ENCODE measurements at regions not wholly inside any gene's neighbourhood (a gene's known extent, or its start where the extent isn't known, plus 50 kb on each side); places are given as distances from the start of the nearest gene placed in this dataset.

GRCh38 chr2:196399096-196399495 lies 227.7 kb upstream of the STK17B start:
- peak overlapping the region in 1 of 4 donors; percentile 55 for H3K27ac ChIP-seq
- H3K4me1 ChIP-seq: peaks cover 3 to 11% of the 10 kb centered on the region in 2 donors
- intact Hi-C loops (cut with DNase I; ENCODE audit: low total_unique reads) (no loop called here), in situ Hi-C loops (cut with MboI; ENCODE audit: low sequenced_read_pairs in 4 of 4) (no loop called here)
- H3K27me3 ChIP-seq: no peaks in the 10 kb centered on the region
- no peak overlapping the region for H3K4me3 ChIP-seq
- DNase-seq (no peak), ATAC-seq (no peak)
- H3K9me3 ChIP-seq: no peaks in the 10 kb centered on the region
- no peaks in the 10 kb centered on the region for H3K36me3 ChIP-seq
- TF ChIP-seq CTCF (IDR thresholded peaks at IDR 0.05 in 4 of 5, conservative IDR thresholded peaks at IDR 0.05 in 1 of 5) (no peak), POLR2A (IDR thresholded peaks at IDR 0.05) (no peak)

GRCh38 chr2:196399722-196400691 lies 228.6 kb upstream of the STK17B start:
- no peak for TF ChIP-seq CTCF (IDR thresholded peaks at IDR 0.05 in 4 of 5, conservative IDR thresholded peaks at IDR 0.05 in 1 of 5)
- no peak for TF ChIP-seq POLR2A (IDR thresholded peaks at IDR 0.05)
- Histone ChIP-seq H3K4me1 (peaks cover 3 to 11% of the 10 kb centered on the region in 2 donors), H3K27ac (peak overlapping the region in 1 of 4 donors; percentile 55), H3K36me3 (no peaks in the 10 kb centered on the region), H3K9me3 (no peaks in the 10 kb centered on the region), H3K27me3 (no peaks in the 10 kb centered on the region), H3K4me3 (no peak overlapping the region)
- in situ Hi-C loops (cut with MboI; ENCODE audit: low sequenced_read_pairs in 4 of 4): no loop called here
- DNase-seq (no peak), ATAC-seq (peak in 1 of 2 donors; percentile 36)
- intact Hi-C loops (cut with DNase I; ENCODE audit: low total_unique reads): no loop called here

DNA sequence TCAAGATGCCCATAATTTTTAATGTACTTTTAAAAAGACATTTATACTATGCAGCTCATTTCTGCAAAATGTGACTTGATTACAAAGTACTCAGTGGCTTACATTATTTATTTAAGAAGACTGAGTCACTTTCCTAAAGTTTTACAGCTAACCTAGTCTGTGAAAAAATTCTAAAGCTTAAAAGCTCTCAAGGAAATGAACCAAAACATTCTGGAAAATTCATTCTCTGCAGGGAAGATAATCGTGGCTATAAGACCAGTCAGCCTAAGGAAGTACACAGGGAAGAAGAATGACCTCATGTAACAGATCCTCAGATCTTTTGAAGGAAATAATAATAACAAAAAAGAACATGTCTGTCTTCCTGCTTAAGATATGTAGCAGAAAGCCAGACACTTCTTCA lies 232.1 kb upstream of the STK17B start:
- Histone ChIP-seq H3K36me3 (no peaks in the 10 kb centered on the region), H3K4me1 (peaks cover 3 to 11% of the 10 kb centered on the region in 2 donors), H3K27me3 (no peaks in the 10 kb centered on the region), H3K9me3 (no peaks in the 10 kb centered on the region), H3K4me3 (no peak overlapping the region), H3K27ac (no peak overlapping the region)
- no peak for TF ChIP-seq POLR2A (IDR thresholded peaks at IDR 0.05)
- TF ChIP-seq CTCF (IDR thresholded peaks at IDR 0.05 in 4 of 5, conservative IDR thresholded peaks at IDR 0.05 in 1 of 5): no peak
- no peak for DNase-seq
- intact Hi-C loops (cut with DNase I; ENCODE audit: low total_unique reads): no loop called here
- no peak for ATAC-seq
- in situ Hi-C loops (cut with MboI; ENCODE audit: low sequenced_read_pairs in 4 of 4): no loop called here

DNA sequence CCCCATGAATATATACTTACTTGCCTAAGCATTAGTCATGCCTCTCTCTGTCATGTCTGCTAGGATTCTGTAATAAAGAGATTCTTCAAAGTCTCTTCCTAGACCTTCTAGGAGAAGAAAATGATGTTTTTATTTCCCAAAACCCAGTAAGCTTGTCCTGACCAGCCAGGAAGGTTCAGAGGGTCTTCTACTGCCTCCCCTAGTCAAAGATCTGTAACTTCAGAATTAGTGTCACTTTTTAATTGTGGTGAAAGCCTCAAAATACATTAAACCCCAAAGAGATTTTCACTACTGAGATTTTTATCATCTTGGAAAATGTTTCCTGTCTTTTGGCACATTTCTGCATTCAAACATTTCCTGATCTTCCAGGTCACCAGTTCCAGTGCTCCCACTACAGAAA lies 232.9 kb upstream of the STK17B start:
- H3K4me1 ChIP-seq: peaks cover 3 to 7% of the 10 kb centered on the region in 2 donors
- no peak overlapping the region for H3K4me3 ChIP-seq
- intact Hi-C loops (cut with DNase I; ENCODE audit: low total_unique reads): no loop called here
- H3K36me3 ChIP-seq: no peaks in the 10 kb centered on the region
- no peak overlapping the region for H3K27ac ChIP-seq
- in situ Hi-C loops (cut with MboI; ENCODE audit: low sequenced_read_pairs in 4 of 4): no loop called here
- no peaks in the 10 kb centered on the region for H3K27me3 ChIP-seq
- DNase-seq: no peak
- no peak for ATAC-seq
- H3K9me3 ChIP-seq: no peaks in the 10 kb centered on the region
- TF ChIP-seq POLR2A (IDR thresholded peaks at IDR 0.05) (no peak), CTCF (IDR thresholded peaks at IDR 0.05 in 4 of 5, conservative IDR thresholded peaks at IDR 0.05 in 1 of 5) (no peak)

Measured in gastrocnemius medialis (tissue), 4 donors.